Retina (tissue), 1 donor: ENCODE measurements at regions not wholly inside any gene's neighbourhood (a gene's known extent, or its start where the extent isn't known, plus 50 kb on each side); places are given as distances from the start of the nearest gene placed in this dataset.

ENCODE experiments used
- DNase-seq: peaks from one replicate; pipeline ENCODE4 v3.0.0-alpha.2; 2016

GRCh38 chr16:6918646-6919045 is 414.0 kb upstream of the RBFOX1 start:
- no peak for DNase-seq

GRCh38 chr16:6916946-6917345 is 415.7 kb upstream of the RBFOX1 start:
- no peak for DNase-seq

GRCh38 chr16:6913566-6913965 is 419.1 kb upstream of the RBFOX1 start:
- no peak for DNase-seq

GRCh38 chr16:6910301-6910700 is 422.3 kb upstream of the RBFOX1 start:
- no peak for DNase-seq

GRCh38 chr16:6905601-6906000 is 427.0 kb upstream of the RBFOX1 start:
- no peak for DNase-seq

- DNase-seq, result no peak
These were observed 429.0 kb upstream of the RBFOX1 start for GRCh38 chr16:6903671-6904070.

DNA sequence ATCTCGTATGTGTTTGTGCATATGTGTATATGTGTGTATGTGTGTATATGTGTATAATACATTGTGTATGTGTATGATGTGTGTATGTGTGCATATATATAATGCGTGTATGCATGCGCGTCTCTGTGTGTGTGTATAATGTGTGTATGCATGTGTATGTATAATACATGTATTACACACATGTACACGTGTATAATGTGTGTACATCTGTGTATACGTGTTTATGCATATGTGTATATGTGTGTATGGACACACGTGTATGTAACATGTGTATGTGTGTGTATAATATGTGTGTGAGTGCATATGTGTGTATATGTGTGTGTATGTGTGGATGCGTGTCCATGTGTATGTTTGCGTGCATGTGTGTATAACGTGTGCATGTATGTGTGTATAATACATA is 433.7 kb upstream of the RBFOX1 start:
- DNase-seq, result no peak

- DNase-seq, result peak; percentile 23
These were observed 434.7 kb upstream of the RBFOX1 start for GRCh38 chr16:6897876-6898485.

DNA sequence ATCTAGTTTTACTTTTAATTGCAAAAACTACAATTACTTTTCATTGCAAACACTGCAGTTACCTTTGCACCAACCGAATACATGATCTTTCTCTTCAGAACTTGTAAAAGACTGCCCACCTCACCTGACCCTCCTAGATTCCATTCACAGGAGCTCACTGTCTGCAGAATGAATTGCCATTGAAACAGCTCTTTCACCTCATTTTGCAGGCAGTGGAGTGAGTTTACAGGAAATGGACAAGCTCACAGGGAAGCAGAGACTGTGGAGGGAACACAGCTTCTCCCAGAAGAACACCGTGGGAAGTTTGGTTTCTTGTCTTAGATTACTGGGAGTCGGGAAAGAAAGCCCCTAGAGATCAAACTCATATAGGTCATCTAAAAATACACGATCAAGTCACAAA is 439.7 kb upstream of the RBFOX1 start:
- peak; percentile 15 for DNase-seq

DNA sequence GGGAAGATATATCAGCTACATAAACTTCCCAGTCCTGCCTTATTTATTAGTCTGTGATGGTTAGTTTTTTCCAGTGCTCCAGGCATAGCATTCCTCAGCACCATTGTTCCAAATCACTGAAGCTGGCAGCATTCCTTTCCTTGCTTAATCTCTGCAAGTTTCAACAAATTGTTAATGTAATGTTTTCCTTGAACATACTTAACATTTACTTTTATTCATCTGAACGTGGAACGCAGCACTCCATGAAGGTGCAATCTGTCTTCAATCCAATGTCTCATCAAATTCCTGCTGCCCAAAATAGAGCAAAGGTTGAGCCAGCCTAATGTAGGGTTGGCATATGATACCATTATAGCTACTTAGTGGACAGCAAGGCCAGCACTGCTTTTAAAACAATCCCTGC is 441.1 kb upstream of the RBFOX1 start:
- no peak for DNase-seq

DNA sequence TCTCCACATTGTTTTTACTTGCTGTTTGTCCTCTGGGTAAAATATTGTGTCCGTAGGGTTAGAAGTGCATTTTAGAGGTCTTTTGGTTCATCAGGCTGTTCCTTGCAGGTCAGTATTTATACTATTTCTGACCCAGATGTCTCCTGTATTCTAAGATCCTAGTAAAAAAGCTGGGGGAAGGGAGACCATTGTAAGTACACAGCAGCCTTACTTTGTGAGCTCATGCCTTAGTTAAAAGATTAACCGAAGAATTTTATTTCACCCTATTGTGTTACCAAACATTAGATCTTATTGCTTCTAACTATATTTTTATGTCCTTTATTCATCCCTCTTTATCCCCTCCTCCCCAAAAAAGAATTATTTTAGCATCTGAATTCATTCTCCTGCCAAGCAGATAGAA is 444.1 kb upstream of the RBFOX1 start:
- DNase-seq, result no peak

DNA sequence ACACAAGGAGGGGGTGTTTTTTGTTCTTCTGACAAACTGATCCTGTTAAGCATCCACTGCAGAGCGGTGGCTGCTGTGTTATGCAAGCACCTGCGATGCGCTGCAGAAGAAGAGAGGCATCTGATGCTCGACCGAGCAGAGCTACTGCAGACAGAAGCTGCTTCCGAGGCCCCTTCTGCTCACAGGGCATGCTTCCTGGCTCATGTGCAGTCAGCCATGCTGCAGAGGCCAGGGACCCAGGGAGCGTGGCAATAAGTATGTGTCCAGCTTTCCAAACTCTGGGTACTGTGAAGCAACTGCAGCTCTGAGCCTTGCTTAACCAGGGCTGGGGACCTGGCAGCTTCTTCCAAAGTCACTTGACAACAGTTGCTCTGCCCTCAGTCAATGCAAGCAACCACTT is 448.6 kb upstream of the RBFOX1 start:
- peak; percentile 40 for DNase-seq

DNA sequence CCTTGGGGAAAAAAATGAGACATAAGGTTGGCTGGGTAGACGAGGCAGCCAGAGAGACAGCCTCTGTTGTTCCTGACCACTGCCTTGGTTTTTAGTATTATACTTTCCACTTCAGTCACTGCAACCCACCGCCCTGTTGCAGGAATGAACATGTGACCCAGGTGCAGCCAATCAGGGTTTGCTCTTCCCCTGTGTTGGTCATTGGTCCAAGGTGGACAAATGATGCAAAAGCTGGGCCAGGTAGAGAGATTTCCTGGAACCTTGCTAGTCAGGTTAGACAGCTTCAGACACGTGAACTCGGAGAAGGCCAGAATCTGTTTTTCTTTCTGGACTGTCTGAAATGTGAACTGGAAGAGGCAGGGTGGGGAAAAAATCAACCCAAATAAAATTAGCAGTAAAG is 452.4 kb upstream of the RBFOX1 start:
- DNase-seq, result no peak

DNA sequence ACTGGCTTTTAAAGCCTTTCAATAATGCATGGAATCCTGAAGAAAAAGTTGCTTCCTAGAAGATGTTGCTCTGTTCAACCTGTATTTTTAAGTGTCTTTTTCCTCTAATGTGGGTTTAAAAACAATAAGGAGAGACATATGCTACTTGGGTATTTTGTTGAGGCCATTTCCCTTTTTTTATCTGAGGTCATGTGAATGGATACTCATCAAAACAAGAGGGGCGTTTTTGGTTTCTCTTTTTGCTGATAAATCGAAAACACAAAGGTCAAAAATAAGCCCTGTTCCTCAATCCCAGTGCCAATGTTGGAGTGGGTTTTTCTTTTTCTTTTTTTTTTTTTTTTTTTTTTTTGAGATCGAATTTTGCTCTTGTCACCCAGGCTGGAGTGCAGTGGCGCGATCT is 468.0 kb upstream of the RBFOX1 start:
- no peak for DNase-seq

- no peak for DNase-seq
These were observed 468.4 kb upstream of the RBFOX1 start for GRCh38 chr16:6864244-6864643.

GRCh38 chr16:6863135-6863534 is 469.5 kb upstream of the RBFOX1 start:
- DNase-seq, result no peak

- peak; percentile 25 for DNase-seq
These were observed 470.7 kb upstream of the RBFOX1 start for GRCh38 chr16:6861815-6862477.

DNA sequence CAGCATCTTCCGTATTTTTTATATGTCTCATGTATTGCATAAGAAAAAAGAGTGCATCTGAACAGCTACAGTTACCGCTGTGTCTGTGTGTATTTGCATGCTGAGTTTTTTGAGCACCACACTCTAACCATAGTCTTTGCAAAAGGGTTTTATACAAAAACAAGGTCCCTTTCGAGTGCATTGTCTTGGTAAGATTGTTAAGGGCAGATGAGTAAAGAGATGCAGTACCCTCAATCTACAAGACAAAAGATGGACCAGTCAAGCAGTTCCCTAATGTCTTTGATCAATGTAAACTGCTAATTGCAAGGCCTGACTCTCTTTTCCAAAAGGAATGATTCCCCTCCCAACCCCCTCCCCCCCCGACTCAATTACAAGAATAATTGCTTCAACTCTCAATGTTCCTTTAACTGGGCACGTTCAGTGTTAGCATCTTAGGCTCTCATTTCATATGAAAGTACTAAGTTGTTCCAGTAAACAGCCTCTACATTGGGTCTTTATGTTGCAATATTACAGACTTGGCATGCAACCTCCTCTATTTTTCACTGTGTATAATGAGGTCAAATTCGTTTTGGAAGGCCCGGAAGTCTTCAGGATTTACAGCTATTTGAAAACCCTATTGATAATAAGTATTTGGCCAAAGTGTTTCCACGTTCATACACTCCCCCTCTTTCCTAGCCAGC is 471.4 kb upstream of the RBFOX1 start:
- no peak for DNase-seq

DNA sequence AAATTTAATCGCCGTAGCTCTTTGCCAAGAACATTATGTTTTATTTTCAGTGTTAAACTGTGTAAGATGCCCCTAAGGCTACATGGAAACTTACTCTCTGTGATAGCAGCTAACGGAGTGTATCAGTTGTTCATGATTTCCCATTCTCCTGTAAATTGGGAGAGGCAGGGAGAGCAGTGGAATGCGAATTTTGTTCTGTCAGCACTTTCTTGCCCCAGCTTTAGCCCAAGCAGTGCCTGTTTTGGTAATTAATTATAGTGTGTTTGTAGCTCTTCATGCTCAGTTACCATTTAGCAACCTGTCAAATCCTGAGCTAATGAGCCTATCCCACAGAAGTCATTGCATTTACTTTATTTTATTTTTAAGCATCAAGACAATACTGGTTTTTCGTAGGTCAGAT is 475.1 kb upstream of the RBFOX1 start:
- no peak for DNase-seq

DNA sequence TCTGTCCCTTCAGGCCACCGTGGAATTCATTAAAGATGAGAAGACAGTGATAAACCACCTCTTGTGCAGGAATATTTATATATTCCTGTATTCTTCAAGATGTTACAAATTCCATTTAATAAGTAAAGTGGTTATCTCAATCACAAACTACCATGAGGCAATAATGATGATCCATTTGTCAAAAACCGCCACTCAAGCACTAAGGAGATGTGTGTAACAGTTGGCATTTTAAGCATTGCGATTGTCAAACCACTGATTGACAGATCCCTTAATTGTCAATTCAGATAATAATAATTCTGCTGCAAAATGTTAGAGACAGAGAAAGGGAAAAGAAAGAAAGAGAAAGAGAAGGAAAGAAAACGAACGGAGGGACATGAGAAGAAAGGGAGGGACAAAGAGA is 476.1 kb upstream of the RBFOX1 start:
- no peak for DNase-seq

GRCh38 chr16:6853565-6853964 is 479.1 kb upstream of the RBFOX1 start:
- DNase-seq, result no peak

- DNase-seq, result no peak
These were observed 479.9 kb upstream of the RBFOX1 start for GRCh38 chr16:6852643-6853225.

- no peak for DNase-seq
These were observed 486.2 kb upstream of the RBFOX1 start for GRCh38 chr16:6846452-6846851.

DNA sequence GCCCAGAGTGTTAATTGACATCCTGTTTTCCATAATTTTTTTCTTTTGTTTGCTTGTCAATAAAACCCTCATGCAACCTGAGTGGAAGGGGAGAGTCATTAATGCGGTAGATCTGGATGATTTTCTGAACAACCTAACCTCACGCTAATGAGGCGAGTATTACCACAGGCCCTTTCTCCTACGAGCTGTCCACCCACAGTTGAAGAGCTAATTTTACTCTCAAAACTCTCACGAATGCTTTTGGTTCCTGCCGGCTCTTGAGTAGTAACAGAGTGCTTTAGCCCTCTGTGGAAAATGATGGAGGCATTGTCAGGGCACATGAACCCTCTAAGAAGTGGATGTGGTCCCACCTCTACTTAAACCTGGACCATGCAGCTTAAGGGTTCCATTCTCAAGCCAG is 491.3 kb upstream of the RBFOX1 start:
- no peak for DNase-seq
